Dermis microvascular lymphatic vessel endothelial cell (primary cell): ENCODE measurements at regions not wholly inside any gene's neighbourhood (a gene's known extent, or its start where the extent isn't known, plus 50 kb on each side); places are given as distances from the start of the nearest gene placed in this dataset.

Experiments
- DNase-seq, 2 donors: peaks; one replicate each; pipeline versions ENCODE4 v3.0.0 to v3.0.0-alpha.2; 2010; ENCODE audit warnings: low read depth in 2 of 2

DNA sequence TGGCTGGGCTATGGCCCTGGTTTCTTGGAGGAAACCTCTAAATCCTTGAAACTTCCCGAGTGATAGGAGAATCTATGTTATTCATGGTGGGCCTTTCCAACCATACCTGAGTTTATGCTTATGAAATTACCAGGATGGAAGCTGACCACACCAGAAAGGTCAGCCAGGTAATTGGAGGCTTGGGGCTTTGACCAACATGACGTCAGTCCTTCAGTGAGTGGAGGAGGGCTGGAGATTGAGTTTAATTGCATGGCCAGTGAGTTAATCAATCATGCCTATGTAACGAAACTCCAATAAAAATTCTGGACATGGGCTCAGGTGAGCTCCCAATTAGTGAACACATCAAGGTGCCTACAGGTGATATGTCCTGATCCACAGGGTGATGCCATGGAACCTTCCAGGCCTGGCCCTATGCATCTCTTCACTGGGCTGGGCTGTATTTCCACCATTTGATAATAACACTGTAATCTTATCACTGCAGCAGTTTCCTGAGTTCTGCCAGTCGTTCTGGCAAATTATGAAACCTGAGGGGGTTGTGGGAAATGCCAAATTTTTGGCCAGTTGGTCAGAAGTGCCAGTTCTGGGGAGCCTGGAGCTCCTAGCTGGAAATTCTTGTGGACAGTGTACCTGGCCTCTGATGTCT lies 106.5 kb downstream of the CDH26 start:
- DNase-seq = no peak

DNA sequence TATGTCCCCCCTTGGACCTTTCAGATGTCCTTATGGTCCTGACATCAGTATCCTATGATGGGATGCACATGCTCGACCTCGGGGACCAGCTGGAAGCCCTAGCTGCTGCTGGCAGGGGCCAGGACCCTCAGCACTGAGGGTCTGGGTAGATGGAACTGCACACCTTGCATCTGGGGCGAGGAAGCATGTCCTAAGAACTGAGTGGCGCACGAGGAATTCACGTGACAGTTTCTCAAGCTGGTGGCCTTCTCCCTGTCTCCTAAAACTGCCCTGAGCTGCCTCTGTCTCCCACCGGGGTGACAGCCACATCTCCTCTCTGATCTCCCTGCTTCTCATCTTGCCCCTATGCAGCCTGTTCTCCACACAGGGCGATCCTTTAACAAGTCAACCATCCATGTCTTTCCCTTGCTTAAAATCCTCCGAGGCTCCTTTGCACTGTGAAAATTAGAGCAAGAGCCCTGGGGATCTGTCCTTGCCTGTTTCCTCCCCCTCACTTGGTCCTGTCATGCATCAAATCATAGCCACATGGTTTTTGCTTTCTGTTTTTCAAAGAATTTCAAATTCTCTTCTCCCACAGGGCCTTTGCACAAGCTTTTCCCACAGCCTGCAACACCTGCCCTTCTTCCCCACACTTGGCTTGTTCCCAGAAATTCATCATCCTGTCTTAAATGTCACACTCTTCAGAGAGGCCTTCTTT lies 107.7 kb downstream of the CDH26 start:
- DNase-seq = no peak

DNA sequence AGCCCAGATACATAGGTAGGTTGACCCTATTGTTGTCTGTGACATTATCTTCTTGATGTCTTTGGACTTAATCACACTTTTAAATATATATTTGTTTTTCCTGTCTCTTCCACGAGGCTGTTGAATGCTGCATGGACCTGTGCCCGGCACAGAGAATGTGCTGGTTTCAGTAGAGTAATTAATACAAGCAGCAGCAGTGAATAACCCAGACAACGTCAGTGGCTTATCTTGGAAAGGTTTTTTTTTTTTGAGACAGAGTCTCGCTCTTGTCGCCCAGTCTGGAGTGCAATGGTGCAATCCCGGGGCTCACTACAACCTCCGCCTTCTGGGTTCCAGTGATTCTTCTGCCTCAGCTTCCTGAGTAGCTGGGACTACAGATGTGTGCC lies 108.2 kb downstream of the CDH26 start:
- no peak for DNase-seq

DNA sequence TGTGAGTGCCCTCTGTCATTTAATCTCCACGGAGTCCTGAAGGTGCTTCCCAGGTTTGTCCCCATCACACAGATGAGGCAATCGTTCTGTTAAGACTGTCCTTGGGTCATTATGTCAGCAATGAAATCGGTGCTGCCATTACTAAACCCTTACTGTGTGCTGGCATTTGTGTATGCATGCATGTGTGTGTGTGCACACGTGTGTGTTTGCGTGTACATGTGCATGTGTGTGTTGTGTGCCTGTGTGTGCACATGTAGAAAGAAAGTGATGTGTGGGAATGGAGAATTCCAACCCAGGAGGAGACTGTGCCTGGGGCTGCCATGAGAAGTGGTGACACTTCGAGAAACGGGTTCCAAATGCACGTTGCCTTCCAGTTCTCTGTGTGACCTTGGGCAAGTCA lies 110.3 kb downstream of the CDH26 start:
- no peak for DNase-seq

DNA sequence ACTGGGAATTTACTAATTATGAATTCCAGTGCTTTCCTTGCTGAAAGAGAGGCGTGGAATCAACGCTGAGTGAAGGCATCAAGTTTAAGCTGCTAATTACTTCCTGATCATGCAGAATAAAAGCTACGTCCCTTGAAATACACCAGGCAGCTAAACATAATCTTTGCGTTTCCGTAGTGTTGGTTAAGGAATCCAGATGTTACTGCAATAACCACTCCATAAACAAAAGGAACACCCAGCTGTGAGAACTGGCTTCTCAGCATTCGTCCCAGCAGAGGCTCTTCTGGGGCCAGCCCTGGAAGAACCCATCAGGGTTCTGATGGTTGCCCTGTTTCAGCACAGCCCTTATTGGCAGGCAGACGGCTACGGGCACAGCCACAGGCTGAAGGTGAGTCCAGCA lies 111.4 kb downstream of the CDH26 start:
- DNase-seq = no peak

DNA sequence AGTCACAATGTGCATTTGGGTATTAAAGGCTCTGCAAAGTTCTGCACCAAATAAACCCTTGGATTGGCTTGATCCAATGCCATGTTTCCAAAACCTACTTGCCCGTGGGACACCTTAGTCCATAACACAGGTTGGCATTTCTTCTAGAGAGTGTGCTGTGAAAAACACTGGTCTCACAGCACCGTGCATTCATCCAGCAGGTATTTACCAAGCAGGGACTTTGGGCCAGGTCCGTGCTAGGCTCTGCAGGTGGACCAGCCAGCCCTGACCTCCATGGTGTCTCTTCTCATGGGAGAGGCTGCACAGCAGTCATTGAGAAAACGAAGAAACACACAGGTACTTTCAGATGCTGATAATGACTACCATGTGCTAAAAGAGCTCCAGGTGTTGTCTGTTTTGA lies 112.6 kb downstream of the CDH26 start:
- DNase-seq = no peak

DNA sequence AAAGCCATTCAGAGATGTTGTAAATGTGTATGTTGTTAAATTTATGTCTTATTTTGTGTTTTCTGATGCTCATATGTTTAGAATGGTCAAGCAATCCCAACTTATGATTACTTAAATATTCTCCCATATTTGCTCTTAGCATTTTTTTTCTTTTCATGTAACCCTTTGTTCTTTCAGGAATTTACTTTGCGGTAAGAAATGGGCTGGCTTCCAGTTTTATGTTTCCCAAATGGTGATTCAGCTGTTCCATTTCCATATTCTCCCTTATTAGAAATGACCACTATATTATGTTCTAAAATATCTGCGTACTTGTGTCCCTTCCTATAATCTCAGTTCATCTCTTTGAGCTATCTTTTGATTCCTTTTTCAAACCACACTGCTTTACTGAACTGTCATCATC lies 113.7 kb downstream of the CDH26 start:
- DNase-seq = no peak

DNA sequence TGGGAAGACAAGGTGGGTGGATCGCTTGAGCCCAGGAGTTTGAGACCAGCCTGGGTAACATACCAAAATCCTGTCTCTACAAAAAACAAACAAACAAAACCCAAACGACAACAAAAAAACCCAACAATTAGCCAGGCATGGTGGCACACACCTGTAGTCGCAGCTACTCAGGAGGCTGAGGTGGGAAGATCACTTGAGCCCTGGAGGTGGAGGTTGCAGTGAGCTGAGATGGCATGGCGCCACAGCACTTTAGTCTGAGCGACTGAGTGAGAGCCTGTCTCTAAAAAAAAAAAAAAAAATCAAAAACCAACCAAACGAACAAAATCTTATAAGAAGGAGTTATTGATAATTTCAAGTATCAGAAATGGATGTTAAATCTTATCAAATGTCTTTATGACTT lies 114.9 kb downstream of the CDH26 start:
- no peak for DNase-seq

DNA sequence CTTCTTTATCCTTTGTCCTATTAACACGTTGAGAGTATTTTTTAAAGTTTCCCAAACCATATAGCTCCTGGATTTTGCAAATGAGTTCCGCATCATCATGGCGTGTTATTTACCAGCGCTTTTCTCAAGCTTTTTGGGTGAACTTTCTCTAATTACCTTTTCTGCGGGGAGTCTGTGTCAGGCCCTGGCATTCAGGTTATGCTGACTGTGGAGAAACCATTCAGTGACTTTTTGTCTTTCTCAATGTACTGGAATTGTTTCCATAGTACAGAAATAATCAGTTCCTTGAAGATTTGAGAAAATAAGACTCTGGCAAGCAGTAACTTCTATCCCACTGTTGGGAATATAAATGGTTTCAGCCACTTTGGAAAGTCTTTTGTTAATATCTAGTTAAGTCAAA lies 115.3 kb downstream of the CDH26 start:
- DNase-seq = no peak

DNA sequence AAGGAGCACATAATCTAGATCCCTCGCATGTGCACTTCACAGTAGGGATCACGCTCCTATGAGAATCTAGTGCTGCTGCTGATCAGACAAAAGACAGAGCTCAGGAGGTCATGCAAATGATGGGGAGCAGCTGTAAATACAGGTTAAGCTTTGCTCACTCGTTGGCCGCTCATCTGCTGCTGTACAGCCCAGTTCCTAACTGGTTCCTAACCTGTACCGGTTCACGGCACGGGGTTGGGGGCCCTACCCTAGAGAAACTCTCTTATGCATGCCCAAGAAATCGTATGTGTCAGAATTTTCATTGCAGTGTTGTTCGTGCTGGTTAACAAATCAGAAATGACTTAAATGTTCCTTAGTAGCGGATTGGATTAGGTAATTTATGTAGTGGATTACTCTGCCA lies 116.1 kb downstream of the CDH26 start:
- DNase-seq = no peak

DNA sequence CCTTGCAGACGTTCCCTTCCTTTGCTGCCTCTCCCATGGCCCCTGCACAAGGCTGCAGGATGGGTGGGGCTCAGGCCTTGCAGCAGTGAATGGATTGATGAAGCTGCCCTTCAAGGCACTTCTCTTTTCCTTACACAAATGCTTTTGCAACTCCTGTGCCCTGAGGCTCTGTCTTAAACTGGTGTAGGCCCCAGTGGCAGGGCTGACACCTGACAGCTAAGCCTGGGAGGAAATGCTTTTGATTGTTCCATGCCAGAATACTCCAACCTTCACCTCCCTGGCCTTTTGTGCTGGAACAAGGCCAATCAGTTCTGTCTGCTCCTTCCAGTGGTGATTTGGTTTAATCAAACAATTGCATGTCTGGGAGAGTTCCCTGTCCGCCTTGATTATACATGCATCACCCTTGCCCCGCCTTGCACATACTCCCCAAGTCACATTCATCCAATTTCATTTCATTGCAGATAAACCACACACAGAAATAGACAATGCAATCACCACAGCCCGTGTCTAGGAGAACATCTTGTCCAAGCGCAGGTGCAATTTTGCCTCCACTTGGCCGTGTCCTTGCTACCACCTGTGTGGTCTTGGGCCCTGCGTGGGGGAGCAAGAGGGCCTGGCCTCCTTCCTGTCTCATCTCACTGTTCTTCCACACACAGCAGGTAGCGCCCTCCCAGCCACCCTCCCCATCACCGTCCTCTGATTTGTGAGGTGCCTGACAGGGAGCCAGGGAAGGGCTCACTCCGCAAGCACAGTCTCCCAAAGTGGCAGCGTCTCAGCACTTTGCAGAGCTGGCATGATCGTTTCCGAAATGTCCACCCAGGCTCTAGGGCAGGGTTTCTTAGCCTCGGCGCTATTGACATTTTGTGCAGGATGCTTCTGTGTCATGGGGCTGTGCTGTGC lies 120.4 kb downstream of the CDH26 start:
- no peak for DNase-seq

DNA sequence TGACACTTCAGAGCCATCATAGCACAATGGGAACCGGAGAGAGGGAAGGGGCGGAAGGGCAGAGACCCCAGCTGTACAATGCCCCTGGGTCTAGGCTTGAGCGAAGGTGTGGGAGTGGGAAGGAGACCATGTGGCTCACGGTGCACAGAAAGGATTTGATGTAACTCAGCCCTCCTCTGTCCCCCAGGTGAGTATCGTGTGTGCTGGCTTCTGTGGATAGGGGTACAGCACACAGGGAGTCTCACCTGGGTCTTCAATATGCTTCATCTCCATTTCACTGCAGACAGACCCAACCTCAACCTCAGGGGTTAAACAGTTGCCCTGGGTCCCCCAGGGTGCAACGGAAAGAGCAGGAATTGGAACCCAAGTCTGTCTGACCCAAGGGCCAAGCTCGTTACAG lies 122.2 kb downstream of the CDH26 start:
- DNase-seq = no peak

DNA sequence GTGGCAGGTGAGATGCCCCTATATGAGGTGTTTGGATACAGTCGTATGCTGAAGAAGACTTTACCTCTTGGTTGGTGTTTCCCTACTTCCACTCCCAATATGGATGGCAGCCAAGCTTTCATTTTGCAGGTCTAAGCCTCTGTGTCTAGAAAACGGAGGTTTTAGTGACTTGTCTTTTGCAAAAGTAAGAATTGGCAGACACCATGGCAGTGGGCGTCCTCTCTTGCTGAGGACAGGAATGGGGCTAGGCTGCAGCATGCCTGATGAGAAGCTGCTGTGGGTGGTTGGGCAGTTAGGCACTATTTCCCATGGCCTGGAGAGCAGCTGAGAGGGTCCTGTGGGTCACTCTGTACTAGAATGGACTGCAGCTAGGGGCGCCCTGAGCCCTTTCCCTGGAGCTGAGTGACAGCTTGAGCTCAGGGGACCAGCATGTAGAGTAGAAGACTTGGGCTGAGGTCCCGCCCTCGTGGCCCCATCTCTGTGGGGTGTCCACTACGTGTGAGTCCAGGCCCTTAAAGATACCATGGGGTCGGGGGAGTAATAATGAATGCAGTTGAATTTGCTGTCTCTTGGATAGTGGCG lies 127.4 kb downstream of the CDH26 start:
- DNase-seq = no peak

DNA sequence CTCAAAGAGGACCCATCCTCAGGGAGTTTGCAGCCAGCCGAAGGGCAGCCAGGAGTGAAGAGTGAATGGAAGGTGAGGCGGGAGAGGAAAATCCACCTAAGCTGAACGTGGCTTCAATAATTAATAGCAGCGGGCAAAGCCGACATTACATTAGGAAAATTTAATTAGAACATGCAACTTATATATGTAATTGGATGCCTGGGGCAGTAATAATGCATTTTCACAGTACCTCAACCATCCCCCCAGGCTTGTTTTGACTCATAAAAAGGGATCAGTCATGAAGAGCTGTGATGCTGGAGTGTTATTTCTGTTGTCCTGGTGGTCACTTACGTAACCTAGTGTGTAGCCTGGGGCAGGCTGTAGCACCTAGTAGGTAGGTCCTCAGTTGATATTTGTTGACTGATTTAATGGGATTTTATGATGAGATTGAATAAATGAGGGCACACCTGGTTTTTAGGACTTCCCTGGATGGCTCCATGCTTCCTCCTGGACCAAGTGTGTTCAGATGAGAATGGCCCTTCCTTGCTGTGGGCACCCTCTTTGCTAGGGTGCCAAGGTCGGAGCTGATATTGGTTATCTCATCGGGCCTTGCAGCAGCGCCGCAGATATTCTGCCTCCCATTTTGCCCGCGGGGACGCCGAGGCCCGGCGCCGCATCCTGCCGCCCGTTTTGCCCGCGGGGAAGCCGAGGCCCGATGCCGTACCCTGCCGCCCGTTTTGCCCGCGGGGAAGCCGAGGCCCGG lies 128.8 kb downstream of the CDH26 start:
- DNase-seq = no peak

DNA sequence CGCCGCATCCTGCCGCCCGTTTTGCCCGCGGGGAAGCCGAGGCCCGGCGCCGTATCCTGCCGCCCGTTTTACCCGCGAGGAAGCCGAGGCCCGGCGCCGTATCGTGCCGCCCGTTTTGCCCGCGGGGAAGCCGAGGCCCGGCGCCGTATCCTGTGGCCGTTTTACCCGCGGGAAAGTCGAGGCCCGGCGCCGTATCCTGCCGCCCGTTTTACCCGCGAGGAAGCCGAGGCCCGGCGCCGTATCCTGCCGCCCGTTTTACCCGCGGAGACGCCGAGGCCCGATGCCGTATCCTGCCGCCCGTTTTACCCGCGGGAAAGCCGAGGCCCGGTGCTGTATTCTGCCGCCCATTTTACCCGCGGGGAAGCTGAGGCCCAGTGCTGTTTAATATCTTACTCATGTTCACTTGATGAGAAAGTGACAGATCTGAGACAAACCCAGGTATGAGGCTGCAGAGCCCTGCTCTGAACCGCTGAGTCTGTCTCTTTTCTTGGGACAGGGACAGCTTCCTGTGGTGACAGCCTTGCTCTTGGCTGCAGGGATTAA lies 129.4 kb downstream of the CDH26 start:
- no peak for DNase-seq

DNA sequence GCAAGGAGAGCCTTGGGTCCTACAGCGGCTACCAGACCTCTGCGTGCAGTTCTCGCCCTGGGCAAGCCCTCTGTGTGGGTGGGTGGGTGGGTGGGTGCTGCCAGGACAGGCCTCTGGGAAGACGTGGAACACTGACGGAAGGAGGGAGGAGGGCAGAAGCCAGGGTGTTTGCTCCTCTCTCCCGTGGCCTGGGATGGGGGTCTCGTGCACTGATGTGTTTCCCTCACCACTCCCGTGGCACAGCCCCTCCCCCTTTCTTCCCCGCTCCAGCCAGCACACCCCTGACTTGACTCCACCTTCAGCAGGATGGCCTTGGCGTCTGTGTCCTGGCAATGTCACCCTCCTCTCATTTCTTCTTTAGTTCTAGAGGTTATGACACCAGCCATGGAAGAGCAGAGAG lies 130.0 kb downstream of the CDH26 start:
- no peak for DNase-seq

DNA sequence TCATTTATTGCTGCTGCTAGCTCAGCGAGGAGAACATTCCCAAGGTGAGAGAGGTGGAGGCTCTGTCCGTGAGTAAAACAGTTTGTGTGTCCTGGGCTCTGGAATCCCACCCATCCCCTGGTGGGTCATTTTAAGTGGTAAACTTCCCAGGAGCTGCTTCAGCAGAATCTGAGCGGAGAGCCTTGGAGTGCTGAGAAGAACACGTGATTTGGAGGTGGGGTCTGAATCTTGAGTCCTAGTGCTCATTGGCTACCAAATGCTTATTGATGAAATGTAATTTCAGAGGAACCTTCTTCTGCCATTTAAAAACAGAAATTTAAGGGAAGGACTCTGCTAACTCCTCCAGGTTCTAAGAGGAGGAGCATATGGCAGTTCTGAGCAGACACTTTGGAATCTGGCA lies 132.4 kb downstream of the CDH26 start:
- DNase-seq = no peak

DNA sequence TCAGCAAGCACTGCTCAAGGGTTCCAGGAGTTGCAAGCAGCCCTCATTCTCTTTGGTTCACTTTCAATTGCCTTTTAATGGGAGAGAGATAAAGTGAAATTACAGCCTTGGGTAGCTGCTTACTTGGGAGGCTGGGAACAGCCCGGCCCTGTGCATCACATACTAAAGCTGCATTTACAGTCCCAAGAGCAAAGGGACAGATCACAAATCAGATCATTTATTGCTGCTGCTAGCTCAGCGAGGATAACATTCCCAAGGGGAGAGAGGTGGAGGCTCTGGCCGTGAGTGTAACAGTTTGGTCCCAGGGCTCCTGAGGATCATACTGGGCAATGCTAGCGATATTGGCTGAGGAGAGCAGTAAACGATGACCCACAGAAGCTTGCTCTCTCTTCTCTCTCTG lies 133.1 kb downstream of the CDH26 start:
- DNase-seq = no peak

DNA sequence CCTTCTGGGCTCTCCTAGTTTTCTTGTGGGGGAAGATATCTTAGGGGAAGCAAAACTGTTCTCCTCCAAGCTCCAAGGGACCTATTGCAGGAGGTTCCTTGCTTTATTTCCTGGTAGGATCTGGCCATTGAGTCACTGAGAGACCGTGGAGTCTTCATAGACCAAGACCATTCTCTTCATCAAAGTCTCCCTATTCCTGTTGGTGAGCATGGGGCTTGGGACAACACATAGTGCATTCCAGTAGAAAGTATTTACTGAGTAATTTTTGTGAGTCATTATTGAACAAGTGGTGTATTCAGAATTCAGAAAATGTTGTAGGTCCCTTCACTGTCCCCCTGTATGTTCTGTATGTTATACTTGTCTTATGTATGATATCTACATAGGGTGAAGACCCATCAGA lies 133.6 kb downstream of the CDH26 start:
- no peak for DNase-seq

DNA sequence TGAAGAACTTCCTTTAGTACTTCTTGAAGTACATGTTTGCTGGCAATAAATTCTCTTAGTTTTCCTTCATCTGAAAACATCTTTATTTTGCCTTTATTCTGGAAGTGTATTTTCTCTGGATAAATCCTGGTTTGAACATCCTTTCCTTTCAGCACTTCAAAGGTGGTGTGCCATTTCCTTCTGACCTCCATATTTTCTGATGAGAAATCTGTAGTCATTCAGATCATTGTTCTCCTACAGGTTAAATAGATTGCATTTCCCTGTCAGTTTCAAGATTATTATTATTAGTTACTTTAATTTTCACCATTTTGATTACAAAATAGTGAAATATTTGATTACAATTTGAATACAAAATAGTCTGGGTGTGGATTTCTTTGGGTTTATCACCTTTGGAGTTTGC lies 134.5 kb downstream of the CDH26 start:
- DNase-seq = no peak

DNA sequence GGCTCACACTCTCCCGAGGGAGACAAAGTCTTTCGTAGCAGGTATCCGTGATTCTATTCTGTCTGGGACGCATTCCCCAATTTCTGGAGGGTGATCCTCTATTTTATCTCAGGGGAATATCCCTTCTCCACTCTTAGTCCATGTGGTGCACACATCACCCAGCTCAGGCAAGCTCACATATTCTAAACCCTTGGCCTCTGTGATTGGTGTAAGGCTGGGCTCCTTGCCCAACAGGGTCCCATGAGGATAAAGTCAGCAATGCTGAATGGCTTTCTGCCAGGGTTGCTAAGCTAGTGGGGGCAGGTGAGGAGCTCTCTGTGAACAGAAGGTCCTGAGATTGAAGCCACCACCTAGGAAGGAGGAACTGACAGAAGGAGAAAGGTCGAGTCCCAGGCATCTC lies 137.2 kb downstream of the CDH26 start:
- DNase-seq = no peak
